ENCODE measurements at regions not wholly inside any gene's neighbourhood (a gene's known extent, or its start where the extent isn't known, plus 50 kb on each side); places are given as distances from the start of the nearest gene placed in this dataset.
"Not testable (repeated sequence)": the region's sequence is repeated elsewhere in the genome, so short reads cannot be mapped to it uniquely, and the experiment has no call there.

GRCh38 chr9:107779731-107780130 lies 290.2 kb upstream of the KLF4 start:
- Mint-ChIP-seq H3K27ac (no peak overlapping the region), H3K9me3 (ENCODE audit: insufficient read depth) (no peaks in the 10 kb centered on the region), H3K4me1 (no peaks in the 10 kb centered on the region), H3K4me3 (no peak overlapping the region), H3K27me3 (no peaks in the 10 kb centered on the region)
- no peaks in the 10 kb centered on the region for H3K79me2 ChIP-seq (ENCODE audit: control insufficient read depth, insufficient read depth, low read length)
- POLR2A ChIA-PET = no interaction called here
- whole genome bisulfite sequencing (ENCODE audit: insufficient coverage) = 100% methylated on average over 1 of the region's 3 CpGs
- intact Hi-C loops (cut with micrococcal nuclease) = no loop called here
- no peaks in the 10 kb centered on the region for H3K4me1 ChIP-seq (ENCODE audit: control insufficient read depth in 2 of 2, insufficient read depth in 2 of 2, low read length in 2 of 2)
- H3K4me3 ChIP-seq (ENCODE audit: control extremely low read depth in 1 of 5, extremely low read depth in 1 of 5, insufficient read depth in 1 of 5, low read depth in 2 of 5, low read length in 4 of 5) = no peak overlapping the region
- H3K9ac ChIP-seq (ENCODE audit: low read length) = no peak overlapping the region
- no peak overlapping the region for H3K27ac ChIP-seq (ENCODE audit: low read length in 2 of 2)
- no peaks in the 10 kb centered on the region for H4K20me1 ChIP-seq (ENCODE audit: control insufficient read depth, insufficient read depth, low read length, poor library complexity, severe bottlenecking)
- ATAC-seq (ENCODE audit: low read depth) (no peak), DNase-seq (no peak)
- no peaks in the 10 kb centered on the region for H3K36me3 ChIP-seq (replicated peaks in 1 of 2; ENCODE audit: control extremely low read depth in 1 of 2, control insufficient read depth in 1 of 2, extremely low read depth in 1 of 2, insufficient read depth in 2 of 2, low read length in 1 of 2)
- H3K27me3 ChIP-seq (replicated peaks in 1 of 4; ENCODE audit: control extremely low read depth in 1 of 4, control insufficient read depth in 3 of 4, insufficient read depth in 4 of 4, low read length in 3 of 4) = no peaks in the 10 kb centered on the region
- no peak overlapping the region for H3K4me2 ChIP-seq (replicated peaks; ENCODE audit: low read depth, low read length, poor library complexity, severe bottlenecking)
- no peaks in the 10 kb centered on the region for H3K9me3 ChIP-seq (ENCODE audit: control extremely low read depth in 1 of 3, control insufficient read depth in 2 of 3, insufficient read depth in 1 of 3, low read length in 2 of 3)
- no peak overlapping the region for H2AFZ ChIP-seq (ENCODE audit: insufficient read depth, low read depth, low read length, poor library complexity, severe bottlenecking)
- no peak for TF ChIP-seq EZH2 (IDR thresholded peaks at IDR 0.05; ENCODE audit: borderline replicate concordance, insufficient read depth, low read depth, low read length, poor library complexity, severe bottlenecking)
- TF ChIP-seq CTCF (IDR thresholded peaks at IDR 0.05) = no peak
- CTCF ChIA-PET = no interaction called here

GRCh38 chr9:107778661-107779060 lies 289.1 kb upstream of the KLF4 start:
- POLR2A ChIA-PET = no interaction called here
- intact Hi-C loops (cut with micrococcal nuclease) = no loop called here
- H4K20me1 ChIP-seq (ENCODE audit: control insufficient read depth, insufficient read depth, low read length, poor library complexity, severe bottlenecking) = no peaks in the 10 kb centered on the region
- DNase-seq = no peak
- H3K4me3 ChIP-seq (ENCODE audit: control extremely low read depth in 1 of 5, extremely low read depth in 1 of 5, insufficient read depth in 1 of 5, low read depth in 2 of 5, low read length in 4 of 5) = no peak overlapping the region
- H3K36me3 ChIP-seq (replicated peaks in 1 of 2; ENCODE audit: control extremely low read depth in 1 of 2, control insufficient read depth in 1 of 2, extremely low read depth in 1 of 2, insufficient read depth in 2 of 2, low read length in 1 of 2) = no peaks in the 10 kb centered on the region
- peaks cover 0 to 2% of the 10 kb centered on the region in 2 donors for H3K4me1 ChIP-seq (ENCODE audit: control insufficient read depth in 2 of 2, insufficient read depth in 2 of 2, low read length in 2 of 2)
- no peaks in the 10 kb centered on the region for H3K79me2 ChIP-seq (ENCODE audit: control insufficient read depth, insufficient read depth, low read length)
- no peak overlapping the region for H3K4me3 Mint-ChIP-seq
- no peaks in the 10 kb centered on the region for H3K27me3 Mint-ChIP-seq
- ATAC-seq (ENCODE audit: low read depth) = no peak
- no peak overlapping the region for H3K27ac Mint-ChIP-seq
- H3K9me3 ChIP-seq (ENCODE audit: control extremely low read depth in 1 of 3, control insufficient read depth in 2 of 3, insufficient read depth in 1 of 3, low read length in 2 of 3) = peaks cover 0 to 3% (median 0%) of the 10 kb centered on the region in 3 donors
- no peak overlapping the region for H3K9ac ChIP-seq (ENCODE audit: low read length)
- H3K4me2 ChIP-seq (replicated peaks; ENCODE audit: low read depth, low read length, poor library complexity, severe bottlenecking) = no peak overlapping the region
- peaks cover 5% of the 10 kb centered on the region for H3K4me1 Mint-ChIP-seq
- WGBS (ENCODE audit: insufficient coverage) = no CpG with 5 or more reads among the region's 1 CpG
- no peak for TF ChIP-seq CTCF (IDR thresholded peaks at IDR 0.05)
- peaks cover 4% of the 10 kb centered on the region for H3K9me3 Mint-ChIP-seq (ENCODE audit: insufficient read depth)
- no peaks in the 10 kb centered on the region for H3K27me3 ChIP-seq (replicated peaks in 1 of 4; ENCODE audit: control extremely low read depth in 1 of 4, control insufficient read depth in 3 of 4, insufficient read depth in 4 of 4, low read length in 3 of 4)
- CTCF ChIA-PET = no interaction called here
- H3K27ac ChIP-seq (ENCODE audit: low read length in 2 of 2) = no peak overlapping the region
- no peak overlapping the region for H2AFZ ChIP-seq (ENCODE audit: insufficient read depth, low read depth, low read length, poor library complexity, severe bottlenecking)

GRCh38 chr9:107774099-107774498 lies 284.5 kb upstream of the KLF4 start:
- H3K27ac ChIP-seq (ENCODE audit: low read length in 2 of 2); H3K4me3 ChIP-seq (ENCODE audit: control extremely low read depth in 1 of 5, extremely low read depth in 1 of 5, insufficient read depth in 1 of 5, low read depth in 2 of 5, low read length in 4 of 5); H3K27me3 Mint-ChIP-seq; H3K27ac Mint-ChIP-seq; POLR2A ChIA-PET; H4K20me1 ChIP-seq (ENCODE audit: control insufficient read depth, insufficient read depth, low read length, poor library complexity, severe bottlenecking); H3K36me3 ChIP-seq (replicated peaks in 1 of 2; ENCODE audit: control extremely low read depth in 1 of 2, control insufficient read depth in 1 of 2, extremely low read depth in 1 of 2, insufficient read depth in 2 of 2, low read length in 1 of 2); ATAC-seq (ENCODE audit: low read depth); H3K4me1 ChIP-seq (ENCODE audit: control insufficient read depth in 2 of 2, insufficient read depth in 2 of 2, low read length in 2 of 2); CTCF ChIA-PET; intact Hi-C loops (cut with micrococcal nuclease); H3K9ac ChIP-seq (ENCODE audit: low read length); DNase-seq; H3K79me2 ChIP-seq (ENCODE audit: control insufficient read depth, insufficient read depth, low read length); H3K4me1 Mint-ChIP-seq; H3K9me3 Mint-ChIP-seq (ENCODE audit: insufficient read depth); H2AFZ ChIP-seq (ENCODE audit: insufficient read depth, low read depth, low read length, poor library complexity, severe bottlenecking); H3K4me2 ChIP-seq (replicated peaks; ENCODE audit: low read depth, low read length, poor library complexity, severe bottlenecking); H3K27me3 ChIP-seq (replicated peaks in 1 of 4; ENCODE audit: control extremely low read depth in 1 of 4, control insufficient read depth in 3 of 4, insufficient read depth in 4 of 4, low read length in 3 of 4); H3K4me3 Mint-ChIP-seq: not testable (repeated sequence)
- H3K9me3 ChIP-seq (ENCODE audit: control extremely low read depth in 1 of 3, control insufficient read depth in 2 of 3, insufficient read depth in 1 of 3, low read length in 2 of 3) = peaks cover 0 to 12% (median 9%) of the 10 kb centered on the region in 3 donors
- no CpG with 5 or more reads among the region's 2 CpGs for WGBS (ENCODE audit: insufficient coverage)

All from B cell (primary cell).